ENCODE measurements at regions not wholly inside any gene's neighbourhood (a gene's known extent, or its start where the extent isn't known, plus 50 kb on each side); places are given as distances from the start of the nearest gene placed in this dataset.

DNA sequence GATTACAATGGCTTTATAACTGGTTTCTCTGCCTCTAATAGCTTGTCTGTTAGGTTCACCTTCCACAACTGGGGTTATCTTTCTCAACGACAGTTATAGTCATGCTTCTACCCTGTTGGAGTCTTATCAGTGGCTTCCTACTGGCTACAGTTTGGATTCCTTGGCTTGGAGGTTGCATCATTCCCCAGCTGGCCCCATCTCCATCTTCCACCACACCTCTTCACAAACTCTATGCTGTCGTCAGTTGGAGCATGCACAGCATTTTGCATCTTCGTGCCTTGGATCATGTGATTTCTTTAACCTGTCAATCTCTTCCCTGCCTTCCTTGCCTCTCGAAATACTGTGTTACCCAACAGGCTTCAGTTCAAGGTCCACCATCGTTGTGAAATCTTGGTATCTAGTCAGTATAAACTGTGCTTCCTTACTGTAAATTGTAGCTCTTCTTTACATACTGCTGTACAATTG lies 316.3 kb upstream of the CXCR4 start (continued):
- TF ChIP-seq, protein P1, sequence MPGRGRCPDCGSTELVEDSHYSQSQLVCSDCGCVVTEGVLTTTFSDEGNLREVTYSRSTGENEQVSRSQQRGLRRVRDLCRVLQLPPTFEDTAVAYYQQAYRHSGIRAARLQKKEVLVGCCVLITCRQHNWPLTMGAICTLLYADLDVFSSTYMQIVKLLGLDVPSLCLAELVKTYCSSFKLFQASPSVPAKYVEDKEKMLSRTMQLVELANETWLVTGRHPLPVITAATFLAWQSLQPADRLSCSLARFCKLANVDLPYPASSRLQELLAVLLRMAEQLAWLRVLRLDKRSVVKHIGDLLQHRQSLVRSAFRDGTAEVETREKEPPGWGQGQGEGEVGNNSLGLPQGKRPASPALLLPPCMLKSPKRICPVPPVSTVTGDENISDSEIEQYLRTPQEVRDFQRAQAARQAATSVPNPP (IDR thresholded peaks at IDR 0.05; ENCODE audit: borderline replicate concordance, insufficient read depth, insufficient read length), result no peak
- TF ChIP-seq HIVEP1 (CRISPR knock-in tag; IDR thresholded peaks at IDR 0.05) (no peak), POLR2H (tag; IDR thresholded peaks at IDR 0.05; ENCODE audit: low read depth) (no peak), SMAD4 (CRISPR knock-in tag; conservative IDR thresholded peaks at IDR 0.05) (peak; percentile 61), SPI1 (IDR thresholded peaks at IDR 0.05; ENCODE audit: borderline replicate concordance, low read depth, low read length) (no peak), TEAD1 (CRISPR knock-in tag; IDR thresholded peaks at IDR 0.05) (peak in 1 of 2 experiments; percentile 91; a peak in 2 of 4 replicates), ZNF785 (CRISPR knock-in tag; IDR thresholded peaks at IDR 0.05) (no peak), ELF1 (tag; IDR thresholded peaks at IDR 0.05) (no peak), TAF9B (IDR thresholded peaks at IDR 0.05; ENCODE audit: partially characterized antibody) (no peak), ZNF165 (CRISPR knock-in tag; IDR thresholded peaks at IDR 0.05; ENCODE audit: borderline replicate concordance) (no peak), SRSF3 (IDR thresholded peaks at IDR 0.05; ENCODE audit: insufficient read depth, low read length) (no peak), SMAD1 (IDR thresholded peaks at IDR 0.05; ENCODE audit: low read depth, low read length, partially characterized antibody) (no peak), HDAC8 (tag; IDR thresholded peaks at IDR 0.05) (no peak), RBM15 (IDR thresholded peaks at IDR 0.05; ENCODE audit: insufficient read depth, low read length) (no peak), OTX1 (CRISPR knock-in tag; IDR thresholded peaks at IDR 0.05) (0 out of 2 replicates have a peak, but pooled peaks have one; percentile 76), GMEB1 (CRISPR knock-in tag; IDR thresholded peaks at IDR 0.05) (0 out of 2 replicates have a peak, but pooled peaks have one; percentile 24), NFE2 (IDR thresholded peaks at IDR 0.05; ENCODE audit: low read depth) (peak; percentile 41)
